Gastroesophageal sphincter (tissue), 2 donors: ENCODE measurements at regions not wholly inside any gene's neighbourhood (a gene's known extent, or its start where the extent isn't known, plus 50 kb on each side); places are given as distances from the start of the nearest gene placed in this dataset.

Experiments used
- POLR2A ChIP-seq, 2 donors: fragments of 450-650 bp; IDR thresholded peaks; one replicate each; pipeline ENCODE4 v1.6.1; 2017; ENCODE audit warnings: antibody characterized with exemption in 2 of 2, mild to moderate bottlenecking in 2 of 2, moderate library complexity in 1 of 2
- POLR2AphosphoS5 ChIP-seq: sonication (generic); formaldehyde crosslinking; IDR thresholded peaks from one replicate; pipeline ENCODE4 v1.6.1; 2017; ENCODE audit warnings: antibody characterized with exemption

- TF ChIP-seq POLR2AphosphoS5 = no peak
- TF ChIP-seq POLR2A (IDR thresholded peaks at IDR 0.05) = no peak
Measured at GRCh38 chr3:178445139-178445538, 91.1 kb upstream of the KCNMB2 start.
